ENCODE measurements at regions not wholly inside any gene's neighbourhood (a gene's known extent, or its start where the extent isn't known, plus 50 kb on each side); places are given as distances from the start of the nearest gene placed in this dataset.

- no peak for DNase-seq
Measured at GRCh38 chr18:73780218-73780617, 367.4 kb downstream of the FBXO15 start.

GRCh38 chr18:73778032-73778359 is 369.6 kb downstream of the FBXO15 start:
- no peak for DNase-seq

DNA sequence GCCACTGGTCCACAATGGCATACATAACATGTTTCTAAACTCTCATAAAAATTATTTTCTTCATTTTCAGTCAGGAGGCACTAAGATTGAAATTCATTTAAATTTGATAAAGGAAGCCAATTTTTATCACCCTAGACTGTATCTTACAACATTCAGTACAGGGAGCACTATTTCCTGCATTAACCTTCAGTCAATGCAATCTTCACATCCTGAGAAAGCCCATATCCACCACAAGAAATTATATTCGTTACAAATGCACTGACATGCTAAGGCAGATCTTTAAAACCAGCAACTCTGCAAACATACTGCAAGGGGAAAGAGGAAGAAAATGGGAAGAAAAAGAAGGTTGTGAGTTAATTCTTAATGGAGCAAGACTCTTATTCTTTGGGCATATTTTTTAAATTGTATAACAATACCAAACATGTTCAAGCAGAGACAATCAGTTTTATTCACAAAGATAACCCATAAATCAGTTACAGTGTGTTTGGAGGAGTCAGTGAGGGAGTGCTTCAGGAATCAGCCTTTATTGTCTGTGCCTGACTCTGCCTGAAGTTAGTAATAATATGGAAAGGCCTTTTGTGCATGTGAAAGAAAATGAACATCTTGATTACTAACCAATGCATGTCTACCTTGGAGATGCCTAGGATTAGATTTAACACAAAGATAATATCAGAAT is 370.1 kb downstream of the FBXO15 start:
- no peak for DNase-seq

DNA sequence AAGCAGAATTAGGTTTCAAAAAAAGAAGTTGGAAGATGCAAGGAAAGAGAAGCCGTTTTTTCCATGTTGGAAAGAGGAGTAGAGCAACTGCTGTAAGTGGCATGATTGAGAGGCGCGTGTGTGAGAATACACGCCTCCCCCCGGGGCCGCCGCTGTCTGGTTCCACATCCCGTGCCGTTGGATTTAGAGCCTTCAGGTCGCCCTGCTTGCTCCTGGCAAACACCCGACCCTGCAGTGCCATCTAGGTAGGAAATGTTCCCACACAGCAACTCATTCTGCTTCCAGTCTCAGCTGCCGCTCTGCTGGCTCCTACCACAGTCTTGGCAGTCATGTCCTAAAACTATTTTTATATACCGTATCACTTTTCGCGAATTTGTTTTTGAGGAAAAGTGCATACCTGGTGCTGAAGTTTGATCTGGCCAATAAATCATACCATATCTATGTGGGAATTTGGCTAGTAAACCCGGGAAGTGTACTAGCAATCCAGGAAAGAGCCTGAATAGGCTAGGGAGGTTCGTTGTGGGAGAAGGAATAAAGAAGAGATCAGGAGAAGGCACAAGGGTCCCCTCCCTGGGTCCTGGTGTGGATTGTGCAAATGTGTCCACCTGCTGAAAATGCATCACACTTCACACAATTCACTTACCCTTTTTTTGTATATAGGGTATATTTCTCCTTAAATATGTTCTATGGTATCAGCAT is 372.7 kb downstream of the FBXO15 start:
- no peak for DNase-seq

DNA sequence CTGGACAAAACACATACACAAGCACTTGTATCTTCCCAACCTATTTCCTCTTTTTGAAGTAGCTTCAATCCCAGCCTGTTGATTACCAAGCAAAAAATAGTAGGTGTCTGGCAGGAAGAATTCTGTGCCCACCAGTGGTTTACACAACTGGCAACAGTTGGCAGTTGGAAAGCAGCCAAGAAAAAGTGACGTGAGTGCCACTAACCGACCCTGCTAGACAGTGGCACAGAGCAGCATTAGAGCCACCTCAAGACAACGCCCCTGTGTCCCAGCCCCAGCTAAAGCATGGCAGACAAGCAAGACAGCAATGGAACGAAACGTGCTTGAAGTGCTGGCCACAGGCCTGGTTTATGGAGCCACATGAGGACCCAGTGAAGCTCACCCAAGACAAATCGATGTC is 379.6 kb downstream of the FBXO15 start:
- DNase-seq, result peak; percentile 0 to 33

- DNase-seq, result no peak
Measured at GRCh38 chr18:73766910-73767515, 380.6 kb downstream of the FBXO15 start.

DNA sequence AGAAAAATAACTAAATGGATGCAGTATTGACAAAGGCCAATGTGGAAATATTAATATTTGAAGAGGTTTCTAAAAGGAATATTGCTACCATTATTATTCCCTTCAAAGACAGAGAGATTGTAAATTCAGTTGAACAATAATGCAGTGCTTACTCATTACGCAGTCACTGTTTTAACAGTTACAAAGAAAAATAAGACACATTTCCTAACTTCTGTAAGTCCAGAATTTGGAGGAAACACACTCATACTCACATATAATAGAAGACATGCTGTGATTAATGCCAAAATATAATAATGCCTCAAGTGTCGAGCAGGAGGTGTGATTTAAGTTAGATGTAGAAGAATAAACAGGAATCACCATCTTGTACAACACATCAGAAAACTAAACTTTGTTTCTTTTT is 389.2 kb downstream of the FBXO15 start:
- DNase-seq, result no peak

DNA sequence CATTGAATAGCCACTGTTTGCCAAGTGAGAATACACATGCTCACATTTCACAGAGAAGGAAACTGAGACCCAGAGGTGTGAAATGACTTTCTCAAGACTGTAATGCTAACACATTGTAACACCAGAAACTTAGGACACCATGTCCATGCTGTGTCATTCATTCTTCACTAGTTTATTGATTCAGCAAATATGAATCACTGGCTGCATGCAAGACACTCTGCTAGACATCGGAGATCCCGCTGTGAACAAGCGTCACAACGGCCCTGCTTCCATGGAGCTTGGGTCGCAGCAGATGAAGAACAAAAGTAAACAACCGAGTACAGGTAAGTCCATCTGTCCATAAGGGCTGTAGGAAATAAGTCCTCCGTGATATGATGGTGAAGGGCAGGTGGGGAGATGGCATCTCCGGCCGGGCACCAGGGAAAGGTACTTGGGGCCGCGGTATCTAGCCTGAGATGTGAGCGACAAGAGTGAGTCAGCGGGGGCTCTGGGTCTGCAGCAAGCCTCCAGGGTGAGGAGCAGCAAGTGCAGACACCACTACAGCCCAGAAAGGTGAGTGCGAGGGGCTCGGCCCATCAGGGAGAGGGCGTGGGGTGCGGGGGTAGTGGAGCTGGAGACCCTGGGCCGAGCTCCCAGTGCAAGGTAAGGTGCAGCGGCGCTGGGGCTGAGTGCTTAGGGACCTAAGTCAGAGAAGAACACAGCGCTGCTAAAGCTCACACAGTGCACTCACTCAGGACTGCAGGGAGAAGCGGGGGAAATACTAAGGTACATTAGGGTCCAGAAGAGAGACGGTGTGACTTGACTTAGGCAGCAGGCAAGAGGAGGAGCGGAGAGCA is 391.2 kb downstream of the FBXO15 start:
- no peak for DNase-seq

DNA sequence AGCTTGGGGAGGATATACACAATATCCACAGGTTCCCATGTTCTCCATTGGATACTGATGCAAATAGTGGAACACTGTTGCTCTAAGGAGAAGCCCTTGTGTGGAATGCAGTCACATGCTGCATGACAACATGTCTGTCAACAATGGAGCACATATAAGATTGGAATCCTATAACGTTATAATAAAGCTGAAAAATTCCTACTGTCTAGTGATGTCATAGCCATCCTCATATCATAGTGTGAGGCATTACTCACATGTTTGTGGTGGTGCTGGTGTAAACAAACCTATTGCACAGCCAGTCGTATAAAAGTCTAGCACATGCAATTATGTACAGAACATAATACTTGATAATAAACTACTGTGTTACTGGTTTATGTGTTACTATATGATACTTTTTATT is 394.7 kb downstream of the FBXO15 start:
- DNase-seq, result no peak

- DNase-seq, result no peak
Measured at GRCh38 chr18:73752546-73752945, 395.1 kb downstream of the FBXO15 start.

DNA sequence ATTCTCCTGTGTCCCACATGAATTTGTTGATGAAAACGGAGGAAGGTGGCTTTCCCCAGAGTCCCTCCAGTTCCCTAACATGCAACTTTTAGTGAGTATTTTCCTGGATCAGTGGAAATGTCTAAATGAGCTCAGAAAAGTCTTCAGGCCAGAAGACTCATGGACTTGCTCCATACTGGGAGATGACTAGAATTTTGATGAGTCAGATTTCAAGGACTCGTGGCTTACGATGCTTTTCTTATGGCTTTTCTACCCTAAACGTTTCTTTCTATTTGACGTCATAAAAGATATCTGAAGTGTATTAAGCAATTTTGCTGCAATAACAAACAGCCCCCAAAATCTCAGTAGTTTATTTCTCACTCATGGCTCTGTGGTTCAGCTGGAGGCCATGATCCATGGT is 397.6 kb downstream of the FBXO15 start:
- DNase-seq, result no peak

- DNase-seq, result no peak
Measured at GRCh38 chr18:73749304-73749703, 398.3 kb downstream of the FBXO15 start.

- no peak for DNase-seq
Measured at GRCh38 chr18:73748731-73749130, 398.9 kb downstream of the FBXO15 start.

DNA sequence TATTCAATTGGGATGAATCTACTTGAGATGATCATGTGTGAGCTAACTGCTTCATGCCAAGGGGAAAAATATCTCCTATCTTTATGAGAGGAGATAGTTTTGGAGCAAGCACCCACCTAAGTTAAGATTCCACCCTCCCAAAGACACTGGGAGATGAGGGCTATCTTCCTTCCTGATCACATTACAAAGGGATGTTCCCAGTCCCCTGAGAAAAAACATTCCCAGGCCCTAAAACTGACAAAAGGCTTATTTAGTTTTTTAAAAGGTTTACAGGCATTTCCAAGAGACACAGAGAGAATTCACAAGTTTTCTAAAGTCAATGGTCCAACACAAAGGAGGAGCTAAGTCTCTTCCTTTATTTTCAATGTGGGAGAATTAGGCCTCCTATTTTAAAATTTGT is 401.5 kb downstream of the FBXO15 start:
- DNase-seq, result no peak

- DNase-seq, result no peak
Measured at GRCh38 chr18:73742957-73743356, 404.7 kb downstream of the FBXO15 start.

DNA sequence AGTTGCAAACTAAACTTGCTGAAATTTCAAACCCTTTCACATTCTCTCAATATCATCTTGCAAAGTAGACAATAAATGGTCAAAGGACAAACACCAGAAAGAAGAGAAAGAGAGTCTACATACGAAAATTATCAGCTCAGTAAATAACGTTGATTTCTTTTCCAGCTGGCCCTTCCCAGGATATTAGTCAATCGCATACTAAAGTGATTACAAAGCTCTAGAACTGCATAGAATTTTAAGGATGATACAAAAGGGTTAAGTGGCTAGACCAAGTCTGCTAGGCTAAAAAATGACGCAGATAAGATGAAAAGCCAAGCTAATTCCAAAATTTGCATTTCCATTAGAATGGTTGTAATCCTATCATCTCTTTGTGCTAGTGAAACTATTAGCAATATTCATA is 405.7 kb downstream of the FBXO15 start:
- DNase-seq, result no peak

- no peak for DNase-seq
Measured at GRCh38 chr18:73739098-73739497, 408.5 kb downstream of the FBXO15 start.

DNA sequence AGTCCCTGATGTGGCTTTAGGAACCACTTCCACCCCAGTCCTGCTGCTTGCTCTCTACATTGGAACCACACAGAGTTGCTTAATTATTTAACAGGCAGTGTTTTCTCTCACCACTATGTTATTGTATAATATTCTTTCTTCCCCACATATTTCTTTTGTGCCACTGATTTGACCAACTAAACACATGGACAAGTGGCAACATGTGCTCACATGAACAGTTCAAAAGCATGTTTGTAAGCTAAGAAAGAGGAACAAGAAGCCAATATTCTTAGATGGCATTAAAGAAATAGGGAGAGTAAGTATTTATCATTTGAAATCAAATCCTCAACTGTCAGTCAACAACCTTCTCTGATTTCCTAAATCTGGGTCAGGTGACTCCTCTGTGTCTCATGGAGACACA is 409.6 kb downstream of the FBXO15 start:
- no peak for DNase-seq

GRCh38 chr18:73735836-73736235 is 411.8 kb downstream of the FBXO15 start:
- no peak for DNase-seq

DNA sequence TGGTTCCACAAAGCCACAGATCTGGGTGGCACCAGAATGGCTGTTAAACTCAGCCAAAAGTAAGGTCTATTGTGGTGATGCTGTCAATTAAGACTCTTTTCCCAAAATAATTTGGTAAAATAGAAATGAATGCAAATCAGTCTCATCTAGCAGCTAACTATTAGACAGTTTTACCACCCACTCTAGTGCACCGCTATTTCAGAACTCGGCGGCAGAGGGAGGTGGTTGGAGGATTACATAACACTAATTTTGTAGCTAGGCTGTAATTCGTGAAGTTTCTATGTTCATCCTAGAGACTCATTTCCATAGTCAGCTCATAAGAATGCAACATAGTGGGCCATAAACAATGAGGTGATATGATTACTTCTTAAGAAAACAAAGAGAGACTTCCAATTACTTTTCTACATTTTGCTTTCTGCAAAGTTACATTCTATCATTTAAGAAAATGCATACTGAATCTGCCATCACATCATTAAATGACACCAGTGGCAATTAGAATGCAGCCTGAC is 413.8 kb downstream of the FBXO15 start:
- no peak for DNase-seq

GRCh38 chr18:73733376-73733775 is 414.3 kb downstream of the FBXO15 start:
- DNase-seq, result no peak

DNA sequence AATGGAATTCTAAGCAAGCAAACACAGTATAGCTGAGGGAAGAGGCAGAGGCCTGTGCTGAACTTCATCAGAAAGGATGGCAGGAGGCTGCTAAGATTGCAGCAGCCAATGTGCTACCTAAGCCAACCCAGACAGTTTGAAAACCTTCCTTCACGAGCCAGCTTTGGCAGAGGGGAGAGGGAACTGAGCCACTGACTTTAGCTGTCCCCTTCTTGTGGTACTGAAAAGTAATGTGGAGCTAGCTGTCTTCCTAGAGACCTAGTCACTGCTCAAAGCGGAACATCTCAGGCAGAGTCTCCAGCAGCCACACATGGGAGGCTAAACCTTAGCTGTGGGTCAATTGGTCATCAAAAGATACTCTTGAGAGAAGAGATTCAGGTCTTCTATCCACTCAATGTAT is 419.0 kb downstream of the FBXO15 start:
- DNase-seq, result no peak

DNA sequence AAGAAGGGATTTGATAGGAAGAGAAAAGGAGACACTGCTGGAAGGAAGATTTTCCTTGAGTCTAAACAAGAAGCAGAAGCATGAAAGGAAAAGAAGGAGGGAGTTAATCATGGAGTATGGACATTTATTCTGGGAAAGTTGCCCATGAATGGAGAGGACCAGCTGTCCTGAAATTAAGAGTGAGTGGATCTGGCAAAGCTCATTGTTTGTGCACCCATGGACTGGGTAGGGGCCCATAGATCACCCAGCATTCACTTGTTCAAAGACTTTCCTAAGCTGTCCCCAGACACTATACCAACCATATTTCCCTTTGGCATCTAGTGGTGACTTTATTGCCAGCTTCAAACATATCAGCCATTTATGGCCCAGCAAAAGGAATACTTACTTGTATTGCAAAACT is 422.7 kb downstream of the FBXO15 start:
- peak; percentile 39 to 61 for DNase-seq

Measured in NCI-H2081 (cell line).